ENCODE measurements at regions not wholly inside any gene's neighbourhood (a gene's known extent, or its start where the extent isn't known, plus 50 kb on each side); places are given as distances from the start of the nearest gene placed in this dataset.

- TF ChIP-seq, protein P1, sequence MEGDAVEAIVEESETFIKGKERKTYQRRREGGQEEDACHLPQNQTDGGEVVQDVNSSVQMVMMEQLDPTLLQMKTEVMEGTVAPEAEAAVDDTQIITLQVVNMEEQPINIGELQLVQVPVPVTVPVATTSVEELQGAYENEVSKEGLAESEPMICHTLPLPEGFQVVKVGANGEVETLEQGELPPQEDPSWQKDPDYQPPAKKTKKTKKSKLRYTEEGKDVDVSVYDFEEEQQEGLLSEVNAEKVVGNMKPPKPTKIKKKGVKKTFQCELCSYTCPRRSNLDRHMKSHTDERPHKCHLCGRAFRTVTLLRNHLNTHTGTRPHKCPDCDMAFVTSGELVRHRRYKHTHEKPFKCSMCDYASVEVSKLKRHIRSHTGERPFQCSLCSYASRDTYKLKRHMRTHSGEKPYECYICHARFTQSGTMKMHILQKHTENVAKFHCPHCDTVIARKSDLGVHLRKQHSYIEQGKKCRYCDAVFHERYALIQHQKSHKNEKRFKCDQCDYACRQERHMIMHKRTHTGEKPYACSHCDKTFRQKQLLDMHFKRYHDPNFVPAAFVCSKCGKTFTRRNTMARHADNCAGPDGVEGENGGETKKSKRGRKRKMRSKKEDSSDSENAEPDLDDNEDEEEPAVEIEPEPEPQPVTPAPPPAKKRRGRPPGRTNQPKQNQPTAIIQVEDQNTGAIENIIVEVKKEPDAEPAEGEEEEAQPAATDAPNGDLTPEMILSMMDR (conservative IDR thresholded peaks at IDR 0.05; ENCODE audit: low read depth in 2 of 2), result no peak
- TF ChIP-seq POLR2AphosphoS5 (IDR thresholded peaks at IDR 0.05; ENCODE audit: low read depth), result no peak
- no peak for TF ChIP-seq ZNF114 (CRISPR knock-in tag; IDR thresholded peaks at IDR 0.05)
- TF ChIP-seq JUNB (IDR thresholded peaks at IDR 0.05; ENCODE audit: unreplicated experiment), result no peak
- no peak for TF ChIP-seq EZH2 (IDR thresholded peaks at IDR 0.05; ENCODE audit: low read depth, unreplicated experiment)
- TF ChIP-seq, protein P2, sequence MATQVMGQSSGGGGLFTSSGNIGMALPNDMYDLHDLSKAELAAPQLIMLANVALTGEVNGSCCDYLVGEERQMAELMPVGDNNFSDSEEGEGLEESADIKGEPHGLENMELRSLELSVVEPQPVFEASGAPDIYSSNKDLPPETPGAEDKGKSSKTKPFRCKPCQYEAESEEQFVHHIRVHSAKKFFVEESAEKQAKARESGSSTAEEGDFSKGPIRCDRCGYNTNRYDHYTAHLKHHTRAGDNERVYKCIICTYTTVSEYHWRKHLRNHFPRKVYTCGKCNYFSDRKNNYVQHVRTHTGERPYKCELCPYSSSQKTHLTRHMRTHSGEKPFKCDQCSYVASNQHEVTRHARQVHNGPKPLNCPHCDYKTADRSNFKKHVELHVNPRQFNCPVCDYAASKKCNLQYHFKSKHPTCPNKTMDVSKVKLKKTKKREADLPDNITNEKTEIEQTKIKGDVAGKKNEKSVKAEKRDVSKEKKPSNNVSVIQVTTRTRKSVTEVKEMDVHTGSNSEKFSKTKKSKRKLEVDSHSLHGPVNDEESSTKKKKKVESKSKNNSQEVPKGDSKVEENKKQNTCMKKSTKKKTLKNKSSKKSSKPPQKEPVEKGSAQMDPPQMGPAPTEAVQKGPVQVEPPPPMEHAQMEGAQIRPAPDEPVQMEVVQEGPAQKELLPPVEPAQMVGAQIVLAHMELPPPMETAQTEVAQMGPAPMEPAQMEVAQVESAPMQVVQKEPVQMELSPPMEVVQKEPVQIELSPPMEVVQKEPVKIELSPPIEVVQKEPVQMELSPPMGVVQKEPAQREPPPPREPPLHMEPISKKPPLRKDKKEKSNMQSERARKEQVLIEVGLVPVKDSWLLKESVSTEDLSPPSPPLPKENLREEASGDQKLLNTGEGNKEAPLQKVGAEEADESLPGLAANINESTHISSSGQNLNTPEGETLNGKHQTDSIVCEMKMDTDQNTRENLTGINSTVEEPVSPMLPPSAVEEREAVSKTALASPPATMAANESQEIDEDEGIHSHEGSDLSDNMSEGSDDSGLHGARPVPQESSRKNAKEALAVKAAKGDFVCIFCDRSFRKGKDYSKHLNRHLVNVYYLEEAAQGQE (IDR thresholded peaks at IDR 0.05; ENCODE audit: unreplicated experiment), result no peak
- TF ChIP-seq EZH2phosphoT487 (IDR thresholded peaks at IDR 0.05; ENCODE audit: unreplicated experiment), result no peak
- TF ChIP-seq, protein P3, sequence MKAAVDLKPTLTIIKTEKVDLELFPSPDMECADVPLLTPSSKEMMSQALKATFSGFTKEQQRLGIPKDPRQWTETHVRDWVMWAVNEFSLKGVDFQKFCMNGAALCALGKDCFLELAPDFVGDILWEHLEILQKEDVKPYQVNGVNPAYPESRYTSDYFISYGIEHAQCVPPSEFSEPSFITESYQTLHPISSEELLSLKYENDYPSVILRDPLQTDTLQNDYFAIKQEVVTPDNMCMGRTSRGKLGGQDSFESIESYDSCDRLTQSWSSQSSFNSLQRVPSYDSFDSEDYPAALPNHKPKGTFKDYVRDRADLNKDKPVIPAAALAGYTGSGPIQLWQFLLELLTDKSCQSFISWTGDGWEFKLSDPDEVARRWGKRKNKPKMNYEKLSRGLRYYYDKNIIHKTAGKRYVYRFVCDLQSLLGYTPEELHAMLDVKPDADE (IDR thresholded peaks at IDR 0.05), result no peak
- TF ChIP-seq ZNF331 (CRISPR knock-in tag; IDR thresholded peaks at IDR 0.05; ENCODE audit: low read depth), result no peak
- no peak for TF ChIP-seq NANOG (IDR thresholded peaks at IDR 0.05; ENCODE audit: borderline replicate concordance)
- no peak for TF ChIP-seq CREB1 (CRISPR knock-in tag; IDR thresholded peaks at IDR 0.05; ENCODE audit: low read depth)
- no peak for TF ChIP-seq ZNF462 (CRISPR knock-in tag; IDR thresholded peaks at IDR 0.05)
These were observed 229.6 kb upstream of the TPK1 start for GRCh38 chr7:145065473-145065872.

Measured in GM23338 (cell line).